Activated CD4-positive, alpha-beta memory T cell treated with anti-CD3 and anti-CD28 coated beads for 36 hours (primary cell): ENCODE measurements at regions not wholly inside any gene's neighbourhood (a gene's known extent, or its start where the extent isn't known, plus 50 kb on each side); places are given as distances from the start of the nearest gene placed in this dataset.

Experiments used
- CTCF ChIA-PET: fragments of 350-600 bp; sonication (Branson Sonifier 250); formaldehyde crosslinking; loops from one replicate; lab custom pipeline; 2021; ENCODE audit warnings: antibody characterized with exemption, inconsistent platforms; lab: Charles Lee
- POLR2A ChIA-PET: fragments of 350-600 bp; sonication (Branson Sonifier 250); formaldehyde crosslinking; loops from one replicate; lab custom pipeline; 2021; ENCODE audit warnings: antibody characterized with exemption; lab: Charles Lee
- DNase-seq: peaks from one replicate; pipeline ENCODE4 v3.0.0-alpha.2; 2020
- H3K27ac Mint-ChIP-seq: one replicate; pipeline ENCODE4 v1.8.0; 2021; ENCODE audit warnings: mixed read lengths
- H3K27me3 Mint-ChIP-seq: one replicate; pipeline ENCODE4 v1.8.0; 2021; ENCODE audit warnings: mixed read lengths
- H3K36me3 Mint-ChIP-seq: one replicate; pipeline ENCODE4 v1.8.0; 2021; ENCODE audit warnings: mixed read lengths
- H3K4me1 Mint-ChIP-seq: one replicate; pipeline ENCODE4 v1.8.0; 2021; ENCODE audit warnings: low read depth, mixed read lengths
- H3K4me3 Mint-ChIP-seq: one replicate; pipeline ENCODE4 v1.8.0; 2021; ENCODE audit warnings: mild to moderate bottlenecking, mixed read lengths
- H3K9me3 Mint-ChIP-seq: one replicate; pipeline ENCODE4 v1.8.0; 2021; ENCODE audit warnings: mixed read lengths
- intact Hi-C: fragments of 100-400 bp; cut with micrococcal nuclease; formaldehyde crosslinking; loops from one replicate; pipeline ENCODE4 v1.15.1; 2023

- no peak for DNase-seq
- no peaks in the 10 kb centered on the region for H3K36me3 Mint-ChIP-seq
- H3K27ac Mint-ChIP-seq: no peak overlapping the region
- H3K4me3 Mint-ChIP-seq: no peak overlapping the region
- H3K4me1 Mint-ChIP-seq: no peaks in the 10 kb centered on the region
- peaks cover 4% of the 10 kb centered on the region for H3K27me3 Mint-ChIP-seq
- ChIA-PET CTCF (no interaction called here), POLR2A (no interaction called here)
- intact Hi-C loops: no loop called here
- H3K9me3 Mint-ChIP-seq: peaks cover 8% of the 10 kb centered on the region
Observed at GRCh38 chr15:30030345-30030744, 52.4 kb upstream of the GOLGA8J start.

DNA sequence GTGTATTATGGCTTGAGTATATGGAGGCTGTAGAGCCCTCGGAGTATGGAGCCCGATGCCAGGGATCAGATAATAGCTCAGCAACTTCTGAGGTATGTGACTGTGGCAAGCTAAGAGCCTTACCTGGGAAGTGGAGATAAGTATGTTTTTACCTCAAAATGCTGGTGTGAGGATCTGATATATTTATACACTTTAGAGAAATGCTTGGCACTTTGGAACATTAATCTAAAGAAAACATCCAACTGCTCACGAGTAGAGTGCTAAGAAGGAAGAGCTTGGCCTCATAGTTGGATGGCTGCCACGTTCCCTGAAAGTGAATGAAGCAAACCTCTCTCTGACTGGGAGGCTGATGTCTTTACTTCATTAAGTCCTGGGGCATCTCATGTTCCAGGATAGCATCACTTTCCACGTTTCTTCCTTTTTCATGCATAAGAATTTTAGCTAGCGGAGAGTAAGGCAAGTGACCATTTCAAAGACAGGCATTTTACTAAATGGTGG is 58.9 kb upstream of the GOLGA8J start:
- ChIA-PET CTCF (no interaction called here), POLR2A (no interaction called here)
- peaks cover 25% of the 10 kb centered on the region for H3K27me3 Mint-ChIP-seq
- H3K27ac Mint-ChIP-seq: no peak overlapping the region
- H3K4me3 Mint-ChIP-seq: no peak overlapping the region
- no peaks in the 10 kb centered on the region for H3K4me1 Mint-ChIP-seq
- DNase-seq: no peak
- H3K36me3 Mint-ChIP-seq: no peaks in the 10 kb centered on the region
- intact Hi-C loops: no loop called here
- no peaks in the 10 kb centered on the region for H3K9me3 Mint-ChIP-seq

GRCh38 chr15:30010746-30011145 is 72.0 kb upstream of the GOLGA8J start:
- no peaks in the 10 kb centered on the region for H3K36me3 Mint-ChIP-seq
- H3K27ac Mint-ChIP-seq: no peak overlapping the region
- H3K9me3 Mint-ChIP-seq: no peaks in the 10 kb centered on the region
- no peak for DNase-seq
- no peak overlapping the region for H3K4me3 Mint-ChIP-seq
- ChIA-PET CTCF (no interaction called here), POLR2A (no interaction called here)
- no peaks in the 10 kb centered on the region for H3K4me1 Mint-ChIP-seq
- intact Hi-C loops: no loop called here
- H3K27me3 Mint-ChIP-seq: no peaks in the 10 kb centered on the region

GRCh38 chr15:30008156-30008555 is 74.6 kb upstream of the GOLGA8J start:
- ChIA-PET POLR2A (no interaction called here), CTCF (no interaction called here)
- intact Hi-C loops: no loop called here
- no peaks in the 10 kb centered on the region for H3K9me3 Mint-ChIP-seq
- no peak overlapping the region for H3K27ac Mint-ChIP-seq
- no peak overlapping the region for H3K4me3 Mint-ChIP-seq
- no peaks in the 10 kb centered on the region for H3K4me1 Mint-ChIP-seq
- peaks cover 3% of the 10 kb centered on the region for H3K27me3 Mint-ChIP-seq
- DNase-seq: no peak
- H3K36me3 Mint-ChIP-seq: no peaks in the 10 kb centered on the region

- H3K4me1 Mint-ChIP-seq: no peaks in the 10 kb centered on the region
- CTCF ChIA-PET: no interaction called here
- H3K4me3 Mint-ChIP-seq: no peak overlapping the region
- peaks cover 3% of the 10 kb centered on the region for H3K27me3 Mint-ChIP-seq
- intact Hi-C loops: no loop called here
- no peak overlapping the region for H3K27ac Mint-ChIP-seq
- no peaks in the 10 kb centered on the region for H3K36me3 Mint-ChIP-seq
- no peak for DNase-seq
- H3K9me3 Mint-ChIP-seq: no peaks in the 10 kb centered on the region
- POLR2A ChIA-PET: no interaction called here
Observed at GRCh38 chr15:30001602-30002001, 81.2 kb upstream of the GOLGA8J start.

- no peak overlapping the region for H3K4me3 Mint-ChIP-seq
- intact Hi-C loops: no loop called here
- POLR2A ChIA-PET: no interaction called here
- H3K9me3 Mint-ChIP-seq: no peaks in the 10 kb centered on the region
- CTCF ChIA-PET: no interaction called here
- no peaks in the 10 kb centered on the region for H3K36me3 Mint-ChIP-seq
- no peaks in the 10 kb centered on the region for H3K4me1 Mint-ChIP-seq
- H3K27me3 Mint-ChIP-seq: peaks cover 5% of the 10 kb centered on the region
- no peak for DNase-seq
- no peak overlapping the region for H3K27ac Mint-ChIP-seq
Observed at GRCh38 chr15:29998033-29998432, 84.7 kb upstream of the GOLGA8J start.

DNA sequence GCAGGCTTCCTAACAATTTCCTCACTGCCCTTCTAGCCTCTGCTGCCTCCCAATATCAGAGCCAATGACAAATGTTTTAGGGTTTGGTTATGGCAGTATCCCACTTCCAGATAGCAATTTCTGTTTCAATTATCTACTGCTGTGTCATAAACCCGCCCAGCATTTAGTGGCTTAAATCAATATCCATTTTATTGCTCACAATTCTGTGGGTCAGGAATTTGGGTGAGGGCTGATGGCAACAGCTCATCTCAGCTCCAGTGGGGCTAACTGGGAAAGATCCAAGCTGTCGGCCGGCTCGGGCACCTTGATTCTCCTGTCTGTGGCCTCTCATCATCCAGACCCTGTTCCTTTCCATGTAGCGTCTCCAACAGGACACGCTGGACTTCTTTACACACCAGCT is 85.3 kb upstream of the GOLGA8J start:
- Mint-ChIP-seq H3K27ac (no peak overlapping the region), H3K36me3 (no peaks in the 10 kb centered on the region), H3K4me3 (no peak overlapping the region), H3K27me3 (peaks cover 5% of the 10 kb centered on the region), H3K9me3 (no peaks in the 10 kb centered on the region), H3K4me1 (no peaks in the 10 kb centered on the region)
- intact Hi-C loops: no loop called here
- POLR2A ChIA-PET: no interaction called here
- no peak for DNase-seq
- CTCF ChIA-PET: no interaction called here

GRCh38 chr15:29994284-29994683 is 88.5 kb upstream of the GOLGA8J start:
- CTCF ChIA-PET: no interaction called here

DNA sequence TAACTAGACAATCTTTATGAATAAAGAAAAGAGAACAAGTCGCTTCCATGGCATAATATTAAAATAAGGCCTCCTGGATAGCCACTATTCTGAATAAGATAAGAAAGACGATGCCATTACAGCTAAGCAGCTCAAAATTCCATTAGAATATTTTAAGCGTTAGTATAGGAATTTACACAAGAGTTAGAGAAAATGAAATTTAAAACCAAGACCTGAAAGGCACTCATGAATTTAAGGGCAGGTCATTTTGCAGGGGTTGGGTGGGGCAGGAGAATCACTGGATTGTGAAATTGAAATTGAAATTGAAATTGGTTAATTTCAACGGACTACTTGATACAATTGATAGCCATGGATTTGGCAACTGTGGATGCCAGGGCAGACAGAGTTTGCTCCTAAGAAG is 91.8 kb upstream of the GOLGA8J start:
- peaks cover 8% of the 10 kb centered on the region for H3K27me3 Mint-ChIP-seq
- no peaks in the 10 kb centered on the region for H3K36me3 Mint-ChIP-seq
- H3K27ac Mint-ChIP-seq: no peak overlapping the region
- intact Hi-C loops: no loop called here
- H3K4me1 Mint-ChIP-seq: no peaks in the 10 kb centered on the region
- DNase-seq: no peak
- no peaks in the 10 kb centered on the region for H3K9me3 Mint-ChIP-seq
- H3K4me3 Mint-ChIP-seq: no peak overlapping the region
- CTCF ChIA-PET: no interaction called here
- POLR2A ChIA-PET: no interaction called here

More at GRCh38 chr15:29994284-29994683, 88.5 kb upstream of the GOLGA8J start:
- Mint-ChIP-seq H3K4me1 (no peaks in the 10 kb centered on the region), H3K27ac (no peak overlapping the region), H3K4me3 (no peak overlapping the region), H3K27me3 (peaks cover 5% of the 10 kb centered on the region), H3K9me3 (no peaks in the 10 kb centered on the region), H3K36me3 (no peaks in the 10 kb centered on the region)
- POLR2A ChIA-PET: no interaction called here
- DNase-seq: no peak
- intact Hi-C loops: no loop called here

GRCh38 chr15:29990035-29990434 is 92.7 kb upstream of the GOLGA8J start:
- CTCF ChIA-PET: no interaction called here
- Mint-ChIP-seq H3K27ac (no peak overlapping the region), H3K27me3 (peaks cover 7% of the 10 kb centered on the region)

DNA sequence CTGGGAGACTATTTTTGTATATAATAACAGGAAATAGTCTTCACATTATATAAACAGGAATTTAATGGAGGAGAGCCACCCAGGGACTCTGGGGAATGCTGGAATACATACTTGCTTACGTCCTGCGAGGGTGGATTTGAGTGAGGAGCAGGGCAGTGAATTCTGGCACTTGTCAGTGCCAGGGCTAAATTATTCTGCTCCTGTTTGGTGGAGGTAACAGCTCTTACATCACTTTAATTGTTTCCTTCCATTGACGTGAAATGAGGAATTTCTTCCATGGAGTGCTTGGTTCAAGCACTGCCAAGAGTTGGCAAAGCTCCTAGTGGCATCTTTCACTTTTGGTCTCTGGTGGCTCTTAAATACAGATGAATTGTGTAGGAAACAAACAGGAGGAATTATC is 94.1 kb upstream of the GOLGA8J start:
- Mint-ChIP-seq H3K4me1 (no peaks in the 10 kb centered on the region), H3K9me3 (no peaks in the 10 kb centered on the region), H3K36me3 (no peaks in the 10 kb centered on the region), H3K27me3 (peaks cover 4% of the 10 kb centered on the region), H3K4me3 (no peak overlapping the region), H3K27ac (no peak overlapping the region)
- CTCF ChIA-PET: no interaction called here
- no peak for DNase-seq
- POLR2A ChIA-PET: no interaction called here
- intact Hi-C loops: no loop called here

More at GRCh38 chr15:29990035-29990434, 92.7 kb upstream of the GOLGA8J start:
- no peak for DNase-seq
- Mint-ChIP-seq H3K9me3 (no peaks in the 10 kb centered on the region), H3K36me3 (no peaks in the 10 kb centered on the region), H3K4me3 (no peak overlapping the region), H3K4me1 (no peaks in the 10 kb centered on the region)
- POLR2A ChIA-PET: interaction anchor here (0.7 kb wide), 1 partner anchor 787 kb away, joined by 3 read pairs; no protein-coding TSS in a partner anchor
- intact Hi-C loops: no loop called here

GRCh38 chr15:29986946-29987345 is 95.8 kb upstream of the GOLGA8J start:
- Mint-ChIP-seq H3K4me3 (no peak overlapping the region), H3K27ac (no peak overlapping the region), H3K9me3 (no peaks in the 10 kb centered on the region), H3K36me3 (no peaks in the 10 kb centered on the region), H3K27me3 (peaks cover 6% of the 10 kb centered on the region), H3K4me1 (no peaks in the 10 kb centered on the region)
- intact Hi-C loops: no loop called here
- POLR2A ChIA-PET: no interaction called here
- DNase-seq: no peak
- CTCF ChIA-PET: no interaction called here

- ChIA-PET POLR2A (no interaction called here), CTCF (no interaction called here)
- intact Hi-C loops: no loop called here
- H3K36me3 Mint-ChIP-seq: no peaks in the 10 kb centered on the region
- no peaks in the 10 kb centered on the region for H3K9me3 Mint-ChIP-seq
- H3K4me1 Mint-ChIP-seq: no peaks in the 10 kb centered on the region
- no peak overlapping the region for H3K27ac Mint-ChIP-seq
- H3K27me3 Mint-ChIP-seq: peaks cover 2% of the 10 kb centered on the region
- H3K4me3 Mint-ChIP-seq: no peak overlapping the region
- DNase-seq: no peak
Observed at GRCh38 chr15:29978411-29979382, 104.1 kb upstream of the GOLGA8J start.
